ENCODE measurements at regions not wholly inside any gene's neighbourhood (a gene's known extent, or its start where the extent isn't known, plus 50 kb on each side); places are given as distances from the start of the nearest gene placed in this dataset.

DNA sequence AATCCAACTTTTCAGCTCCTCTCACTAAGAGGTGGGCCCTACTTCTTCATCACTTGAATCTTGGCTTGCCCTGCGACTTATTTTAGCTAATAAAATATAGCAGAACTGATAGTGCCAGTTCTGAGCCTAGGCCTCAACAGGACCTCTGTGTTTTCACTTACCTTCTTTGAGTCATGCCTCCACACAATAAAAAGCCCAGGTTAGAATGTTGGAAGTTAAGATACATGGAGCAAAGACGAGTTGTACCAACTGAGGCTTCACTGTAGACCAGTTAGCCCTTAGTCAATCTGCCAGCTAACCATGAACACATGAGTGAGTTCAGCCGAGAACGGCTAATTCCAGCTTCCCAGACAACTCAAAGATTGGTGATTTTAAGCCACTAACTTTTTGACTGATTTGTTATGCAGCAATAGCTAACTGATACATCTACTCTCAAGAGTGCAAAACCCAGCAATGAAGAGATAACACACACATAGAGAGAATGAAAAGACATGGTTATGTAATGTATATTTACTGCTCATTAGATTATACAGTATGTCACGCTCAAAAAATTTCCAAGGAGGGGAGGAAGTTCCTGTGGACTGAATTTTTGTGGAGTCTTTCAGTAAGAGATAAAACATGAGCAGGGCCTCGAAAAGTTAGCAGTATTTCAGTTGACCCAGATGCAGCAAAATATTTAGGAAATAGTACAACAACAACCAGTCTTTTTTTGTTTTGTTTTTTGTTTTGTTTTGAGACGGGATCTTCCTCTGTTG is 181.1 kb downstream of the MYCN start:
- no peak for DNase-seq (ENCODE audit: low read depth)

DNA sequence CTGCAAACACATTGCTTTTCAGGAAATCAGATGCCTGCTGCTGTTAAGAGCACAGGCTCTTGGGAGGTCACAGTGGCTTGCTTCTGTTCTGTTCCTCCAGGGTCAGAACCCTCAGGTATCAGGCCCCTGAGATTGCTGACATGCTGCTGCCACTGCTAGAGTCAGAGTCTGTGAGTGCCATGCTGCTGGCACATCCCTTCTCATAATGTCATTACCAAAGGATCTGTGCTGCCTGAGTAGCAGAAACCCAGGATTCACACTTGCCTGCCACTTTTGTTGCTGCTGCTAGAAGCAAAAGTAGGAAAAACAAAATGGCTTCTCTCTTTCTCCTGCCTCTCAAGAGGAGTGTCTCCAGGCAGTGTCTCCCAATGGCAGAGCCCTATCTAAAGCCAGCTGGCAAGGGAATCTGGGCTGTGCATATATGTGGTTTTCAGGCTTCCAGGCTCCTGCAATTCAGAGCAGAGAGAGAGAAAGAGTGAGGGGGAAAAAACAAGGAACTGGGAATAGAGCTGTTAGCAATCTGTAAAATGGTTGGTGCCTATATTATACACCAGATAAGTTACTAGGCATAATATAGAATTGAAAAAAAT is 180.3 kb downstream of the MYCN start:
- no peak for DNase-seq (ENCODE audit: low read depth)

DNA sequence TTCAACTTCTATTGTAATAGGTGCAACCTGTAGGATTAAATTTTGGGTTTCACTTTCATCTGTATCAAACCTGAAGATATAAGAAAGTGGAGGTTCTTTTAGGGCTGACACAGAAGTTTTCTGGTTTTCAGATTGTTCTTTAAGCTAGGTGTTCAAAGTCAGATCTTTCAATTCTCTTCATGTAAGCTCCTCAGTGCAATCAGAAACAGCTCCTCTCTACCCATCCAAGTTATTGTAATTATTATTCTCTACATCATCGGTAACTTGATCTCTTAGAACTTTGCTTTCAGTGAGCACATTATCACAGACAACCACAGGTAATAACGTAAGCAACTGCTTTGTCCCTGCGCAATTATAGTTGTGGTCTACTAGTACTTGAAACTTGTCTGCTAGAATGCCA is 179.4 kb downstream of the MYCN start:
- DNase-seq (ENCODE audit: low read depth): no peak

DNA sequence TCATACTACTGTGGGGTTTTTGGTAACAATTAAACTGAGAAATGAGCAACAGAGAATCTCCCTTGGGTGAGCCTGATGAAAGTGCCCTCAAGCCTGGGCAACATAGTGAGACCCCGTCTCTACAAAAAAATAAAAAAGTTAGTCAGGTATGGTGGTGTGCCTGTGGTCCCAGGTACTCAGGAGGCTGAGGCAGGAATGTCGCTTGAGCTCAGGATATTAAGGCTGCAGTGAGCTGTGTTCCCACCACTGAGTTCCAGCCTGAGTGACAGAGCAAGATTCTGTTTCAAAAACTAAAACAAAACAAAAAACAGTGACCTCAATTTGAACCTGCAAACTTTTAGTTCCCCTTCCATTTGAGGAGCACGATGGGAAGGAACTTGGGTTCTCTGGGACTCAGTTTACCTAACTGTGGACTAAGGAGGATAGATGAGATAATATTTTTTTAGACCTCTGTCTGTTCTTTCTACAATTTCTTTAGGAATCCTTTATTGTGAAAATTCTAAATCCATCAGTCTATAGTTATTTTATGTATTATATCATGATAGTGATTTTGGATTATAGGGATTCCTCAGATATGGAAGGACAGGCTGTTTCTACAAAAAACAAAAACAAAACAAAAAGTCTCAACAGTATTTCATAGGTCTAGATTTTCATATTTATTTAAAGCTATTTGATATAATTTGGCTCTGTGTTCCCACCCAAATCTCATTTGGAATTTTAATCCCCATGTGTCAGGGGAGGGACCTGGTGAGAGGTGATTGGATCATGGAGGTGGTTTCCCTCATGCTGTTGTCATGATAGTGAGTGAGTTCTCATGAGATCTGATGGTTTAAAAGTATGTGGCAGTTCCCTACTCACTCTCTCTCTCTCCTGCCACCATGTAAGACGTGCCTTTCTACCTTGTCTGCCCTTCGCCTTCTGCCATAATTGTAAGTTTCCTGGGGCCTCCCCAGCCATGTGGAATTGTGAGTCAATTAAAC is 178.6 kb downstream of the MYCN start:
- no peak for DNase-seq (ENCODE audit: low read depth)

DNA sequence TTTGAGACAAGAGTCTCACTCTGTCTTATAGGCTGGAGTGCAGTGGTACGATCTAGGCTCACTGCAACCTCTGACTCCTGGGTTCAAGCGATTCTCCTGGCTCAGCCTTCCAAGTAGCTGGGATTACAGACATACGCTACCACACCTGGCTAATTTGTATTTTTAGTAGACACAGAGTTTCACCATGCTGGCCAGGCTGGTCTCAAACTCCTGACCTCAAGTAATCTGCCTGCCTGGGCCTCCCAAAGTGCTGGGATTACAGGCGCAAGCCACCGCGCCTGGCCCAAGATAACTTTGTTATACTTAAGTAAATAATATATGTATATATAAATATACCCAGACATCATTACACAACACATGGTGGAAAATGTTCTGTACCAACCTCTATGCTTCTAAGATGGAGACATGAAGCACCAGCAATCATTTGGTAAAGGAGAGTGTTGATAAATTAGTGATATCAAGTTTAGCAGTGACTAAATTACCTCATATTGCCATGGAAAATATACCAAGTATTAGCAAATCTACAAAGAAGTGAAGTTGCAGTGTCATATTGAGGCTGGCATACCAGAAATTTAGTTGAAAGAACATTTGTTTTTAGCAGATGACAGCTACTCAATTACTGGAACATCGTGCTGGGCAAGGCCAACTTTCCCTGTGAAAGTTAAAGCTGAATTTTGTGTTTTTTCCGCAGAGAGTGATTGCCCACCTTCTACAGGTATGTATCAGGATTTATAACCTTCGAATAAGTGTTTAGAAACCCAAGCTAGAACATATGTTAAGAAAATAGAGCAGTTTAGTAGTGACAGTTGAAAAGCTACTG is 177.7 kb downstream of the MYCN start:
- no peak for DNase-seq (ENCODE audit: low read depth)

DNA sequence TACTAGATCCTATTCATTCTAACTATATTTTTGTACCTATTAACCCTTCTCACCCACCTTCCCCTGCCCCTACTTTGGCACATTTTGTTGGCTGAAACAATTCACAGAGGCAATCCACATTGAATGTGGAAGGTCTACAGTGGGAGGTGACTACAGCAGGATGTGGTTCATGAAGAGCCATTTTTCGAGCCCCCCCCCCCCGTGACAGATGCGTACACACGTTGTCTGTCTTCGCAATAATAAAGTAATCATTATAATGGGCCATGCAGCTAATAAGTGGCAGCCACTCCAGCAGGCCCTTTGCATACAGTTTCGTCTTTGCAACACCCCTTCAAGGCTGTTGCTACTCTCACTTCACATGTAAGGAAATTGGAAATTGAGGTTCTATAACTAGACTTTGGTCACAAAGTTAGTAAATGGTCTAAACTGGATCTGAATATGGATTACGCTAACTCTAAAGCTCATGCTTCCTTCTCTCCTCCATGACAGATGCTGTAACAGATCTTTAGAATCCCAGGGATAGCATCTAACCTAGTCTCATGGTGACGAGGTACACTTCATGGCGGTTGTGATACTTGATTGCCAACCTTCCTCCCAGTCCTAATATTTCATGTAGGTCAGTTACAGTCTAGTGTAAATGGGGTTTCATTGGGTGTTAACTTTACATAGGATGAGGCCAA is 176.8 kb downstream of the MYCN start:
- DNase-seq (ENCODE audit: low read depth): no peak

DNA sequence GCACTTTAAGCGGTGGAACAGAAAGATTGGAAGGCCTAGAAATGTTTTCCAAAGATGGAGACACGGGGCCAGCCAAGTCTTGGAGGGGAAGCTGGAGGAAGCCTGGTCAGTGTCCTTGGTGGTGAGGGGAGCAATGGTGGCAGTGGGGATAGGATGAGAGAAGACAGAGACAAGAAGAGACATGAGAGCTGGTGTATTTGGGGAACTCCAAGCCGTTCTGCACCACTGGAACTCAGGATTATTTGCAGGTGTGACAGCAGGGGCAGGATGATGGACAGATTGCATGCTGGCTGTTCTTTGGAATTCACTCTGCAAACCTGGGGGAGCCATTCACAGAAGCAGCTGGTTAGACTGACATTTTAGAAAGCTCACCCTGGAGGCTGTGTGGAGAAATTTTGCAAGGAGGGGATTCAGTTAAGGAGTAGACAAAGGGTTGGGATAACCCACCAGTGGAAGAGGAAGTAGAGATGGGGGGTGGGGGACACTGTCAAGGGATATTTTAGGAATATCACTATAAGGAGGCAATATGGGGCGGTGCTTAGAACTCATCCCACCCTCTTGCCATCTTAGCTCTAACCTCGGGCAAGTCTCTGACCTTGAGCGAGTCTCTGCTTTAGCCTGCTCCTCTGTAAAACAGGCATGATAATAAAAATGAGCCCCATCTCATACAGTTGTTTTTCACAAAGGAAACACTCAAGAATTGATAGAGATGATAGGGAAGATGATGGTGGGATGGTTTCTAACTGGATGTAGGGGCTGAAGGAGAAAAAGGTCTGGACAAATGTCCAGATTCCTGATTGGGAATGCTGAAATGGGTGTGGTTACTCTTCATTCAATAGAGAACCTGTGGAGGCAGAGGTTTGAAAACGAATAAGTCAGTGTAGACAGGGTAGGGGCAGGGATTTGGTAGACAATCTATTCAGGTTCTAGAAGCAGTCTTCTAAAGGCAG is 175.8 kb downstream of the MYCN start:
- no peak for DNase-seq (ENCODE audit: low read depth)

DNA sequence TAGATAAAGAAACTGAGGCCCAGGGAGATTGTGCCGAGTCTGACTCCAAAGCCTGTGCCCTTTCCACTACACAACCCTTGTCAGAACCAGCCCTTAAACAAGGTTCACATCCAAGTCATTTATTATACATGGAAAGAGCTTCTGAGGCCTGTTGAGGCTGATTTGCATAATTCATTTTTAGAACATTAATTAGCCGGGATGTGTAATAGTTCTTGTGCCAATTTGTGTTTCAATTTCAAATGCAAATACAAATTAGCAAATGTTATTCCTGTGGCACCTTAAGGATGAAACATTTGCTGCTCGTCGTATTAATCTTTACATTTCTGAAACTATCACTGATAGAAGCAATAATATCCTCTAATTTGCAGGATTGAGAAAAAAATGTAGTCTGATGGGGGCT is 174.9 kb downstream of the MYCN start:
- no peak for DNase-seq (ENCODE audit: low read depth)

DNA sequence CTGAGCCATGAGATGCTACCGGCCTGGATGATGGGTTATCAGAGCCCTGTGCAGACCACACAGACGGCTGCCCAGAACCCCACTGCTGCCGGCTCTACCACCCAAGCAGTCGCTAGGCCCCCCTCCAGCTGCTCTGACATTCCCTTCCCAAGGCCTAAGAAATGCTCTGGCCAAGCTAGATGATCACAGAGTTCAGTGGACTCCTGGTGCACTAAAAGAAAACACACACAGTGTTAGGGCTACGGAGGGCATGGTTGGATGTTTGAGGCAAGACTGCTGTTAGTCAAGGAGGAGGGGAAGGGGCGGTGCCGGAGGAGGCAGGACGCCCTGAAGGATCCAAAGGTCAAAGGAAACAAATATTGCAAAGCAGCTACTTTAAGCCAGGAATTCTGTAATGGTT is 174.5 kb downstream of the MYCN start:
- DNase-seq (ENCODE audit: low read depth): no peak

DNA sequence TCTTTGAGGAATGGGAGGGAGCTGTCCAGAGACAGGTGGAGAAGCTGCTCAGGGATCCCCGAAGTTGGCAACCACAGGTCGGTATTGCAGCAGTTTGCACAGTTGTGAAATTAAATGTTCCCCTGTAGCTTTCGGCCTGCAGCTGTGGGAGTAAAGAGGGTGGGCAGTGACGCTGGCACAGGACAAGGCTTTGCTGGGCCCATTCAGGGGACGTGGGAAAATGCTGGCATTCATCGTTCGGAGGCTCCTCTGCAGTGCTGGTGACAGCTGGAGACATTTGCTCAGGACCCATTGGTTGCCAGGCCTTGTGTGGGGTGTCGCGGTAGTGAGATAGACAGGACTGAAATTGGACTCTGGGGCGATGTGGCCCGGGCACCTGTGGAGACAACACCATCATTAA is 173.7 kb downstream of the MYCN start:
- no peak for DNase-seq (ENCODE audit: low read depth)

DNA sequence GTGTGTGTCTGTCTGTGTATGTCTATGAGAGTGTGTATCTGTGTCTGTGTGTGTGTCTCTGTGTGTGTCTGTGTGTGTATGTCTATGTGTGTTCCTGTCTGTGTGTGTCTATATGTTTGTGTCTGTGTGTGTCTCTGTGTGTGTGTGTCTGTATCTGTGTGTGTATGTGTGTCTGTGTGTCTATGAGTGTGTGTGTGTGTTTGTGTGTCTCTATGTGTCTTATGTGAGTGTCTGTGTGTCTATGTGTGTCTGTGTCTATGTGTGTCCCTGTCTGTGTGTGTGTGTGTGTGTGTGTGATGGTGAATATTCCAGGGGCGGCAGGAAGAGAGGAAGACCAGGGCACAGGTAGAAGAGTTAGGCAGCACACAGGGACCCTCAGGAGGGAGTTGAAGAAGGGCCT is 173.2 kb downstream of the MYCN start:
- DNase-seq (ENCODE audit: low read depth): no peak

DNA sequence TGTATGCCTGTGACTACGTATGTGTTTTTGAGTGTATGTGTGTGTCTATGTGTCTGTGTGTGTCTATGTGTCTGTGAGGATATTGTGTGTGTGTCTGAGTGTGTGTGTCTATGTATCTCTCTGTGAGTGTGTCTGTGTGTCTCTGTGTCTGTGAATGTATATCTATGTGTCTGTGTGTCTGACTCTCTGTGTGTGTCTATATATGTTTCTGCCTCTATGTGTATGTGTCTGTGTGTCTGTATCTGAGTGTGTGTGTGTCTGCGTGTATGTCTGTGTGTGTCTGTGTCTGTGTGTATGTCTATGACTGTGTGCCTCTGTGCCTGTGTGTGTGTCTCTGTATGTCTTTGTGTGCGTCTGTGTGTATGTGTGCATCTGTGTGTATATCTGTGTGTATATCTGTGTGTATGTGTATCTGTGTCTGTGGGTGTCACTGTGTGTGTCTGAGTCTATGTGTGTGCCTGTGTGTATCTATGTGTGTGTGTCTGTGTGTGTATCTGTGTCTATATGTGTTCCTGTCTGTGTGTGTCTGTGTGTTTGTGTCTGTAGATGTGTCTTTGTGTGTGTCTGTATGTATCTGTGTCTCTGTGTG is 172.7 kb downstream of the MYCN start:
- DNase-seq (ENCODE audit: low read depth): no peak

DNA sequence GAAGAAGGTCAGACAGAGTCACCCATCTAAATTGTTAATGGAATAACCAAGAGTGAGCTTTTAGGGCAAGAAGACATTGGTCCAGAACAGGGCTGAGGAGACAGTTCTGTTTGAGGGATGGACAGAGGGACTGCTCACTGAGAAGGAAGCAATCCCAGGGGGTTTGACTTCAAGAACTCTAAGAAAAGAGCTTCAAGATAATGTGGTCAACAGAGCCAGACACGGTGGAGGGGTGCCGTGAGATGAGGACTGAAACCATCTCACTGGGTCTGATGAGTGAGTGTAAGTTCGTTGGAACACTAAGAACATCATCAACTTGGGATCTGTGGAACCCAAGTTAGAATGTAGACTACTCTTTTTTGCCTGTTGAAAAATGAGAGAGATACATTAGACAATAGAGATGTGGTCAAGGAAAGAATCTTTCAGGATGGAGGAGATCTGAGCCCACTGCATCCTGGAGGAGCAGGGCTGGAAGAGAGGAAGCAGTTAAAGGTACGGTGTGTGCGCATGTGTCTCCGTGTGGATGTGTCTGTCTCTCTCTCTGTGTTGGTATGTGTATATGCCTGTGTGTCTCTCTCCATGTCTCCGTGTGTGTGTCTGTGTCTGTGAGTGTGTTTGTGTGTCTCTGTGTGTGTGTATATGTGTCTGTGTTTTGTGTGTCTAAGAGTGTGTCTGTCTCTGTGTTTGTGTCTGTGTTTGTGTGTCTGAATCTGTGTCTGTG is 172.1 kb downstream of the MYCN start:
- DNase-seq (ENCODE audit: low read depth): no peak

DNA sequence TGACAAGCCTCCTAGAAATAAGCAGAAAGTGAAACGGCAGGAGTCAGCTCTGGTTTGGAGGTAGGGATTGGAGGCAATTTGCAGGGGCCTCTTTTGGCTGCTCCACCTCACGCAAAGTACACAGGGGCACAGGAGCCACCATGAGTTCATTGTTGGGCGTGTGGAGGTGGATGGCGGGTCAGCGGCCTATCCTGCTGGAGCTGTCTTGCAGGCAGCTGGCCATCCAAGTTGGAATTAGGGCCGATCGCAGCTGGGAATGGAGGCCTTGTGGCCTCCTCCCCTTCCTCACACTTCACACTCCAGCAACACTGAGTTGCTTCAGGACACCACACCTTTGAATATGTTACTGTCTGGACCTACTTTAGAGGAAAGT is 171.5 kb downstream of the MYCN start:
- no peak for DNase-seq (ENCODE audit: low read depth)

DNA sequence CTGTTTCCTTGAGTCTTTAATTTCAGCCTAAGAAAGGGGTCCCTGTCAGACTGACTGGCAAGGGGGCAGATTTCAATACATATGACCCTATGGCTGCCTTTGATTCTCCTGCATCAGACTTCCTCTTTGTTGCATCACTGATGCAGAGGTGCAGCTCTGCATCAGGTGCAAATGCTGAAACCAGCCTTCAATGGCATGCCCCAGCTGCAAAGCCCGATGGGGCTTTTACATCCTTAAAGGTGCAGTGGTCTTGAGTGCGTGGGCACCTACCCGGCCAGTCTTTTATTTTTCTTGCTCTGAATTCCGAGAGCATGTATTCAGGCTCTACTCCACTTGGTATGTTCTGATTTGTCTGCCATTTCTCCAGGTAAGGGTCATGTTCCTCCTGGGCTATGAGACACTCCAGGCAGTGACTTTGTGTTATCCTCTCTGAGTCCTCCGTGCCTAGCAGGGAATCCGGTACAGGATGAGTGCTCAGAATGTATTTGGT is 169.5 kb downstream of the MYCN start:
- no peak for DNase-seq (ENCODE audit: low read depth)

DNA sequence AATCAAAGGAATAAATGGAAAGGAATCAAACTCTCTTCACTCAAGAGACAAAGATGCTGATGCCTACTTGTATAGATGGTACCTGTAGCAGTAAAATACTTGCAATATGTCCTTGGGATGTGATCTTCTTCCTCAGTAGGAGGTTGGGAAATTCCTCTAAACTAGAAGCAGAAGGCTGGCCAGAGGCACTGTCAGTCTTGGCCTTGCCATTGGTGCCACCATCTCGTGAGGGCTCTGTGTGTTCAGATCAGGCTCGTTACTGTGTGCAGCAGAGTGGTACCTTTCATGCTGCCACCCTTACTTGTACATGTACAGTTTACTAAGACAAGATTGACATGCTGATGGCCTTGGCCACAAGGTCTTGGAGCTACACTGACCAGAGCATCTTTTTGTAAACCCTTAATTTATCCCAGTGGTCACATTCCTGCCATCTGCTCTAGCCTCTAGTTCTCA is 169.0 kb downstream of the MYCN start:
- DNase-seq (ENCODE audit: low read depth): no peak

DNA sequence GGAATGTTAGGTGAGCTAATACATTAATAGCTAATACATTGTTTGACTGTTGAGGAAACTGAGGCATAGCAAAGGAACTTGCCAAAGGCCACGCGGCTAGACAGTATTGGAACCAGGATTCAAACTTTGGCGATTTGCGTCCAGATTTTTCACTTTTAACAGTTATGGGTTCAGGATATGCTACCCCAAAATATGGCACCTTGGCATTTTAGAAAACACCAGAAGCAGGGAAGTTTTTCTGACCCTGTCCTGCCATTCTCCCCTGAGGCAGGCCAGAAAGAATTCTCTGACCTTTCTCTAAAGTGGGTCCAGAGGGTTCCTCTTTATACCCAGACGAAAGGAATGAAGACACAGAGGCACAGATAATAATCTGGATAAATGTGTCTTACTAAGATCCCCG is 166.9 kb downstream of the MYCN start:
- no peak for DNase-seq (ENCODE audit: low read depth)

DNA sequence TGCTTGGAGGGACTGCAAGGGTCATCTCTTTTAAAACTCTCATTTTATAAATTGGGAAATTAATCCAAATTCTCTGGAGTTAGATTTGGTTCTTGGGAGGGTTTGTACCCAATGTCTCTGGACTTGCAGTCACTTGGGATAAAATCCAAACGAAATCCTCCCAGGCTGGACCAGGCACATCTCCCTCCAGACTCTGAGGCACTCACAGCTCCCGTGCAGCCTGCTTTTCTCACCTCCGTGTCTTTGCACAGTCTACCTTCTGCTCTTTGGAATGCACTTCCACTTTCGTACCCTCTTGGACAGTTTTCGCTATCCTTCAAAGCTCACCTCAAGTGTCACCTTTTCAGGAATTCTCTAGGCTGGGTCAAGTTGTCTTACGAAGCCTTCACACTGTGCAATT is 166.3 kb downstream of the MYCN start:
- DNase-seq (ENCODE audit: low read depth): no peak

Measured in RPMI7951 (cell line).